Activated CD4-positive, CD25-positive, alpha-beta regulatory T cell (primary cell): ENCODE measurements at regions not wholly inside any gene's neighbourhood (a gene's known extent, or its start where the extent isn't known, plus 50 kb on each side); places are given as distances from the start of the nearest gene placed in this dataset.

Source experiments
- DNase-seq, 4 experiments: peaks; one replicate each; lab custom pipeline; 2025; lab: John Stamatoyannopoulos, UW

- no peak for DNase-seq
These were observed 58.3 kb downstream of the TRIML1 start for GRCh38 chr4:188197566-188197965.

- no peak for DNase-seq
These were observed 59.9 kb downstream of the TRIML1 start for GRCh38 chr4:188198982-188199792.

GRCh38 chr4:188201851-188202250 is 62.6 kb downstream of the TRIML1 start:
- DNase-seq: no peak

DNA sequence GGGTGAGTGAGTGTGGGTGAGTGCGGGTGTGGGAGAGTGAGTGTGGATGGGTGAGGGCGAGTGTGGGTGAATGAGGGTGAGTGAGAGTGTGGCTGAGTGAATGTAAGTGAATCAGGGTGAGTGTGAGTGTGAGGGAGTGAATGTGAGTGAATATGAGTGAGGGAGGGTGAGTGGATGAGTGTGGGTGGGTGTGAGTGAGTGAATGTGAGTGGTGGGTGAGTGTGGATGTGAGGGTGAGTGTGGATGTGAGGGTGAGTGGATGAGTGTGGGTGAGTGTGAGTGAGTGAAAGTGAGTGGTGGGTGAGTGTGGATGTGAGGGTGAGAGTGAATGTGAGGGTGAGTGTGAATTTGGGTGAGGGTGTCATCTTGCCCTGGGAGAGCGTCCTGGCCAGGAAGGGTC is 67.5 kb downstream of the TRIML1 start:
- no peak for DNase-seq

- DNase-seq: no peak
These were observed 75.6 kb downstream of the TRIML1 start for GRCh38 chr4:188214861-188215260.

GRCh38 chr4:188218392-188218791 is 79.2 kb downstream of the TRIML1 start:
- DNase-seq: no peak

DNA sequence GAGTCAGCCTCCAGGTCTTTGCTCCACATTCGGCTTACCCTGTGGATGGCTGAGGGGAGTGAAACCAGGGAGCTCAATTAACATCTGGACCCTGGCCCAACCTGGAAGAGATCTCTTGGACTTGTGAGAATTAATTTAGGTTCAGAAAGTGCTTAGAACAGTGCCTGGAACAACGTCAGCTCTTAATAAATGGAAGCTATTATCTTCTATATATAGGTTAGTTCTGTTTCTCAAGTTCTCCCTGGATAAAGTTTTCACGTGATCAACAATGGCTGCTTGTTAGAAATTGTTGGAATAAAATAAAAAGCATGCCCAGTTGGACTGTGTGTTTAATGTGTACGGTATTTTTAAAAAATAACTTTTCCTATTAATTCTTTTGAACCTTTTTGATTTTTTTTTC is 80.8 kb downstream of the TRIML1 start:
- DNase-seq: no peak

DNA sequence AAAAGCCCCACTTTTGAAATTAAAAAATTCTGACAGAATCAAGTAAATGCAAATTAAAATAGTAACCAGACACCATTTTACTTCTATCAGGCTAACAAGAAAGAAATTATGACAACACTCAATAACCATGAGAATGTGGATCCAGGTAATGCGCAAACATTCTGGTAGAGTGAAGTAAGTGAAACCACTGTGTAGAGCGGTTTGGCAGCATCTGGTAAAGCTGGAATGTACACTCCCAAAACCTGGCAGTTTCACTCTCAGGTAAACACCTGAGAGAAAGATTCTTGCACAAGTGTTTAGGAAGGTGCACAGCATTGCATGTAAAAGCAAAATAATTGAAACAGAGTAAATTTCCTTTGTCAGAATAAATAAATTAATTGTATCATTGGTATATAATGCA is 81.8 kb downstream of the TRIML1 start:
- no peak for DNase-seq

DNA sequence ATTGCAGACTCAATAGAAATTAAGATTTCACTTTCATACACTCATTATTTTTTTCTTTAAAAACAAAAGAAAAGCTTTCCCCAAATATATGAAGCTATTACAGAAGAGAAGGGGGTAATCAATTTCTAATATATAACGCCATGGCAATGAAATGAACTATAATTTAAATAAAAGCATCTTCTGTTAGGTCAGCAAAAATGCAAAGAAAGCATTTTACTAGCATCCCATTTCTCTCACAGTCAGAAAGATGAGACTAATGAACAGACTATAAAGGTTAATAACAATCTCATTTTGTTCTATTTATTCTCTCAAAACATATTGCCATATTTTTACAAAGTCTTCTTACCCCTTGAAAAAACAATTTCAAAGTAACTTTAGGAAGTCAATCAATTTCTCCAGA is 89.0 kb downstream of the TRIML1 start:
- no peak for DNase-seq

DNA sequence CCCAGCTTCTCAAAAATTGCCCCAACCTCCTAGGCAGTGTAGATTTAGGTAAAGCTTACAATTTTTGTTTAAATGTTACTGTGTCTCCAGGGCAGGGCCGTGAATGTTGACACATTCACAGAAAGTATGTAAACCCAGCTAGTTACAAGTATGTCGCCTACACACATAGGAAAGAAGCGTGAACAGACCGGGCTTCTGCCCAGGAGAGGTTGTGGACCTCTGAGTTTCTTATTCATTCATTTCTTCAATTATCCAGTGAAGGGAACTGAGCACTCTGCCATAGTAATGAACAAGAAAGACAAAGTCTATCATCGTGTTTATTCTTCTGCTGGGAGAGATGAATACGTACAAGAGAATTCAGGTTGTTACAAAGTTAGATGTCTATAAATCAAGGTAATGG is 93.2 kb downstream of the TRIML1 start:
- DNase-seq: no peak

DNA sequence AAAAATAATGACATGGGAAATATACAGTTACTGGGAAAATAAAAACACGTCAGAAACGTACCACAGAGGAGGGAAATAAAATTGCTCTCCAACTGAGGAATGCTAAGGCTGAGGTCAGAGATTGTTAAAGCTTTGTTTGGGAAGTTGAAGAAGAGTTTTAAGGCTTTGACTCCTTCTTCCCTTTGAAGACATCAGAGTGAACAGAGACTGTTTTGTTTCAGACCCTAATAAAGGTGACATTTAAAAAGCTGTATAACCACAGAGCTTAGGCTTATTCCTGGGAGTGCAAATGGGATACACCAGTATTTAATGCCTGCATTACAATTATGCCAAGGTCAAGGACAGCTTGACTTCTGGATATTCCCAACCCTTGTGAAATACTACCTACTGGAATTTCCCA is 102.8 kb downstream of the TRIML1 start:
- DNase-seq: no peak

GRCh38 chr4:188245651-188246050 is 106.4 kb downstream of the TRIML1 start:
- no peak for DNase-seq

DNA sequence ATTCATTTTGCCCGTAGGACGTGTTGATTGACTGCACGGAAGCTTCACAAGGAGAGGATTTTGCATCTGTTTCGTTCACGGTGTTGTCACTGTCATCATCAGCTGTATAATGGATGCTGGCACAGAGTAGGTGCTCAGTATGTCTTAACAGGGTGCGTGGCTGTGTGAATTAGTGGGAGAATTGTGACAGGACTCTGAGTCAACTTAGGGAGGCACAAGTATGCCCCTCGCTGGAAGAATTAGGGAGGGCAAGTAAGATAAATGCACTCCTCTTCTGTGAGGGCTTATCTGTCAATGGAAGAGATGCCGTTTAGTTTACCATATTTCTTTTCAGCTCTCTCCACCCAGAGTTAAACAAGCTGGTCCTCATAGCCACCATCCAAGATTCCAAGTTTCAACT is 107.2 kb downstream of the TRIML1 start:
- no peak for DNase-seq

GRCh38 chr4:188254211-188254610 is 115.0 kb downstream of the TRIML1 start:
- DNase-seq: no peak

- DNase-seq: no peak
These were observed 123.2 kb downstream of the TRIML1 start for GRCh38 chr4:188262464-188262863.

DNA sequence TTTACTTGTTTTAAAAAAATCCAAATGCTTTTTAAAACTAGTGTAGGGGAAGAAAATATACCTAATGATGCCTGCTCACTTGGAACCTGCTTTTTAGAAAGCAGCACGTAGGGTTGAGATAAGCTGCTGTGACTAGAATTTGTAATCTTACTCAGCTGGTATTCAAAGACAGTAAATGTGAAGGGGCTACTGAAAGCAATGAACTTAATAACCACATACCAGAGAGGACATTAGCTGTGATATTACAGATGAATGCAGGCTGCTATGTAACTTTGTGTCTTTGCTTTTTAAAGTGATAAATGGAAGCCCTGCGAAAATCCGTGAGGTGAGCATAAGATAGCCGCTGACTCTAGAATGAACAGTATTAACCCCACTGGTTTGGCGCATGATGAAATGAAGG is 124.1 kb downstream of the TRIML1 start:
- no peak for DNase-seq

DNA sequence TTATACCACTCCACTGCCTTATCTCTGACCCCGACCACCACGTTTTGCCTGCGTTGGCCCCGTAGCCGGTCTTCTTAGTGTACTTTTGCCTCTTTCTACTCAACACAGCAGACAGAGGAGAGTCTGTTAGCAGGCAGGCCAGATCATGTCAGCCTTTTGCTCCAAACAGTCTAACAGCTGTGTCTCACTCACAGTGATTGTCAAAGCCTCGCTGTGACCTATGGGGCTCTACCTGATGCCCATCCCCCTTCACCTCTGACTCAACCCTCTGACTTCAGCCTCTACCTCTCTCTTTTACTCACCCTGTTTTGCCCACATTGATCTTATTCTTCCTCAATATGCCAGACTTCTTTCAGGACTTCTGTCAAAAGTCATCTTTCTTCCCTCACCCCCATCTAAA is 127.1 kb downstream of the TRIML1 start:
- DNase-seq: no peak

DNA sequence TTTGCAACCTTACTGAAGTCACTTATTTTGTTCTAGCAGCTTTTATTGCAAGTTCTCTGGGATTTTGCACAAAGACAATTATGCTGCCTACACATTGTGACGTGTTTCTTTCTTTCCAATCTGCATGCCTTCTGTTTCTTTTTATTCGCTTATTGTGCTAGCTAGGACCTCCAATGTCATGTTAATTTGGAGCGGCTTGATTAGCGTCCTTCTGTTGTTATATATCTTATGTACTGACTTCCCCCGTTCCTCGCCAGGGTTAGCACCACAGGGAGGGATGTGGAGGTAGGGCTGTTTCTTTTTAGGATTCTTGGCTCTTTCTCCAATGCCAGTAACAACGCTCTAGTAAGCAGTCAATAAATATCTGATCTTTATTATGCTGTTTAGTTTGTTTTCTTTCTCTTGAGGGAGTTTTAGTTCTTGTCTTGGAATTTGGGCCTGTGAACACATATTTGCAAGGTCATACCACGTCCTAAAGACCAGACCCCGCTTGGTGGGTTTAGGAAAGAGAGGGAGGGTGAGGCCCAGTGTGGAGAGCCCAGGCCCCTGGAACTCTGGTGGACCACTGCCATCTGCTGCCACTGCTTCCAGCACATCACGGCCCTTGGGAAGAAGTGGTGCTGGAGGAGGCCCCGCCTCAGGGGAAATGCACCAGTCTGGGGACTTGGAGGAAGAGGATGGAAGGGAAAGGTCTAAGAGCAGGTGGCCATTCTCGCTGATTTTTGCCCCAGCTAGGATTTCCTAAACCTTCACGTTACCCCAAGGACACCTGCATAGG is 129.1 kb downstream of the TRIML1 start:
- DNase-seq: no peak

DNA sequence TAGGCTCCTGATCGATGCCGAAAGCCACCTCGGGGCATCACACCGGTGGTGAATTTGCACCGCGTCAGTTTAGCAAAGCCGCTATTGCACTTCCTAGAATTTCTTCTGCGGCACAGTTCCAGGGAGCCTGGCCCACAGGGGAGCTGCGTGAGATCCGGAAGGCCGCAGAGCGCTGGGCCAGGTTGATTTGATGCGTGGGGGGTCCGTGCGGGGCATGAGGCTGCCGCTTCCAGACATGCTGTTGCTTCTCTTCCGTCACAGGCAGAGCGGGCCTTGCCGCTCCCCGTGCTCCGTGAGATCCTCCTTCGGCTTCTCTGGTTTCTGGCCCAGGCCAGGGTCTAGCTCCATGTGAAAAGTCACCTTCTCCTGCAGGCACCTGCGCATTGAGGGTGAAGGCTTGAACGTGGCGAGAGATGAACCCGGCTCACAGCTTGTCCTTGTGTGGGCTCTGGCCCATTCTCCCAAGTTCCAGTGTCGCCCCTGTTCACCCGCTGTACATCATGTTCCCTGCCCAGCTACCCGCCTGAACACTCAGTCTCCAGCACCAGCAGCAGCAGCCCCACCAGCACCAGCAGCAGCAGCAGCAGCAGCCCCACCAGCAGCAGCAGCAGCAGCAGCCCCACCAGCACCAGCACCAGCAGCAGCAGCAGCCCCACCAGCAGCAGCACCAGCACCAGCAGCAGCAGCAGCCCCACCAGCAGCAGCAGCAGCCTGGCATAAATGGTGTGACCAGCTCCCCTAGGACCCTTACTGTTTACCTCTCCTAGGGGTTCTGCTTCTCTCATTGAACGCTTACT is 131.2 kb downstream of the TRIML1 start:
- DNase-seq: no peak

DNA sequence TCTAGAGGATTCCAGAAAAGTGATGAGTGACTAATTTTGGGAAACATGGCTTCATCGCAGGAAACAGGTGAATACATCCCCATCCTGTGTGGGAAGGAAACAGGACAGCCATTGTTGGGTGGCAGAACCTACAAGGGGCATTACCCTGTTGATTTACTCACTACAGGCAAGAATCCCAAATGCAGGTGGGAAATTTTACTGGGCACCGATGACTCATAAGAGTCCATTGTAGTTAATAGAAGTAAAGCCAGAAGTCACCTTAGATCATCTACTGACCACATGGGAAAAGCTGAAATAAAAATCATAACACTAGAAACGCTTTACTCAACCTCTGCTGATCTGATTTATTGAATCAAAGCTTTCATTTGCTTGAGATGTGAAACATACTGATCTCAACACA is 136.4 kb downstream of the TRIML1 start:
- no peak for DNase-seq

DNA sequence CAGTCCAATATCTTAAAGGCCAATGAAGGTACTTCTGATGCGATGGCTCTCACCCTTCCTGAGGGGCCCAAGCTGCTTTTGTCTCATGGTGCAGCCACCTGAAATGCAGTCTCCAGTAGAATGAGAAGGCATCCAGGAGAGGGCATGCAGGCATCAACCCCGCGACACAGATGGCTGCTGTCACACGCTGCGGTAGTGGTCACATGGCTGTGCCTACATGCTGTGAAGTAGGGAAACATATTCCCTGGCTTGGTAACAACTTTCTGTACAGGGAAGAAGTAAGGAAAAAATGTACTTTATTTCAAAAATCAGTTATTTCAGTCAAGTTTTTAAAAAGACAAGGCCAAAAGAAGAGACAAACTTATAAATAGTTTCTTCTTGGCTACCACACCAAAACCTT is 139.9 kb downstream of the TRIML1 start:
- no peak for DNase-seq

DNA sequence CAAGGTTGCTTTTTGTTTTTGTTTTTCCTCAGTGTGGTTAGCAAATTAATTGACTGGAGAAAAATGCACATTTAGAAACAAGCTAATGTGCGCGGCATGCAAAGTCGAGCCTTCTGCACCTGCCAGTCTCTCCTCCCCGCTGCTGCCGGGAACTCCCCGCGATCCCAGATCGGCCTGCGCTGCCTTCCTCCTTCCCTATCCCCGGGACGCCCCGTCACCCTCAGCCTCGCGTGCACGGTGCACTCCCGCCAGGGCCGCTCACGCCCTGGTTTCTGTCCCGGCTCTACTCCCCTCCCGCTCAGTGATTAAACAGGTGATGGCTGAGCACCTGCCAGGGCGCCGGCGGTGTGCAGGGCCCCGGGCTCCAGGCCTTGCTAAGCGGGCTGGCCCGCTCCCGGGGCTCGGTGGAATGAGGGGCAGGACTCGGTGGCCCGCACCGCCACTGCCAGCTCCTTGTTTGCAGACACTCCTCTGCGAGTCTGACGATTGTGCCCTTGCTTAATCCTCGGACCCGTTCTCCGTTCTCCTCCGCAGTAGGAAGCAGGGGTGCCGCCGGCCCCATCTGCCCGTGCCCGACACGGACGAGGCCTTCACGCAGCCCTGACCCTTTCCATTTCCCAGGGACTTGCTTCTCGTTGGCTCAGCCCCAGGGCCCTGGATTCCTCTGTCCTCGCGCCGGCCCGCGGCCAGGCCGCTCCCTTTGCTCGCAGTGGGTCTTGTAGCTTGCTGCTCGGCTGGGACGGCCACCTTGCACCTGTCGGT is 143.4 kb downstream of the TRIML1 start:
- no peak for DNase-seq
